GM21723 (cell line): ENCODE measurements at regions not wholly inside any gene's neighbourhood (a gene's known extent, or its start where the extent isn't known, plus 50 kb on each side); places are given as distances from the start of the nearest gene placed in this dataset.

ENCODE experiments used
- ATAC-seq: cut with Tn5 transposase; IDR thresholded peaks from one replicate; pipeline ENCODE4 v1.9.1; 2021; ENCODE audit warnings: mild to moderate bottlenecking, moderate library complexity; ENCODE audit not compliant: unreplicated experiment

DNA sequence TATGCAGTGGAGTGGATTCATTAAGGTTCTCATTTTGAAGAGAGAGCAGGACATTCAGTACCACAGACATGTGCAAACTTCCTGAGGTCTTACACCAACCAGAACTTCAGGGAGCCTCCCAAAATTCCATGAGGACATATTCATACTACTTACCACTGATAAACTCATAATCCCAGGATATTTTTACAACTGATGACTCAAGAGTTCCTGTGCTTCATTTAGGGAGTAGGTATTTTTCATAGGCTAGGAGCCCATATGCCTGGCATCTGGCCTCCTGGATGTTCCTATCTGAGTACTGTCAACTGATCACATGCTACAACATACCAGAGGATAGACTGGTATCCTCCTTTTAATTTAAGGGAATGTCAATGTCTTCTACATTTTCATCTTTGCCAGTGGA lies 578.0 kb downstream of the EFNA5 start:
- no peak for ATAC-seq

DNA sequence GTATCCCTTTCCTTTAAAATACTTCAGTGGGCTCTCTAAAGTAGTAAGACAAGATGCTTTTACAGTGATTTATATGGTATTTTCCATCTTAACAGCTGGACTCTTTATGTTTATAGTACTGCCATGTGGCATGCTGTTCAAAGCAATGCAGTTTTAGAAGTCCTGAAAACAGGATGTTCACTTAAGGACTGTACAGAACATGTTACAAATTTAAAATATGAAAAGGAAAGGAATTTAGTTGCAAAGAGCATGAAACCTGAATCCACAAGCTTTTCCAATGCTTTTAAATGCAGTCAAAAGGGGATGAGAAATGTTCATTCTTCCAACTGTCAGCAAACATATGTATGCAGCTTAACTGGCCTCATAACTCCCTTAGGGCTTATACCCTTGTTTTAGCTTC lies 580.2 kb downstream of the EFNA5 start:
- ATAC-seq = no peak

GRCh38 chr5:107088907-107089306 lies 581.8 kb downstream of the EFNA5 start:
- no peak for ATAC-seq

- no peak for ATAC-seq
Observed at GRCh38 chr5:107085572-107085971, 585.2 kb downstream of the EFNA5 start.

GRCh38 chr5:107074996-107075395 lies 595.7 kb downstream of the EFNA5 start:
- no peak for ATAC-seq

DNA sequence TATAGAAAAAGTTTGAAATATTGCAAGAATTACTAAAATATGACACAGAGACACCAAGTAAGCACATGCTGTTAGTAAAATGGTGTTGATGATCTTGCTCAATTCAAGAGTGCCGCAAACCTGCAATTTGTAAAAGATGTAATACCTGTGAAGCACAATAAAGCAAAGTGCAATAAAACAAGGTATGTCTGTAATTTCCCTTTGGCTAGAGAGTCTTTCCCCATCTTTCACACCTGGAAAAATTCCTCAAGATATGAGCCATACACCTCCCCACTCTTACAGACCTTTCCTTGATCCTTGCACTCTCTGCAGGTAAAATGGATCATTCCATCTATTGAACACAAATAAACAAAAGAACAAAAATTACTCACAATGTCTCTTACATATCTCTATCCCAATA lies 597.8 kb downstream of the EFNA5 start:
- no peak for ATAC-seq

- no peak for ATAC-seq
Observed at GRCh38 chr5:107072440-107072839, 598.3 kb downstream of the EFNA5 start.

DNA sequence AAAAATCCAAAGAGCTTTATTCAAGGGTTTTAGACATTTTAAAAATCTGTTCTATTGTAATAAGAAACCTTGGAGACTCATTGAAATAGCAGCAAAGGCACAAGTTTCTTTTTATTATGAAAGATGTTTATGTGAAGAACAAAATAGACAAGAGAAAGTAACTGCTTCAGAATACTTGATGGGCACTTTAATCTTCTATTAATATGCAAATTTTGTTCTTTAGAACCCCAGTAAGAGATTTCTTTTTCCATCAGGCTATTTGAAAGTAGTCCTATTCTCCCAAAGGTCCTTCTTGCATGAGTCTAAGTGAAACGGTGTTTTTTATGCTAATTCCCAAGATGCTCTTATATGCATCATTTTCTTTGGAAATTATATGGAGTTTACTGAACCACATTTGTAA lies 602.0 kb downstream of the EFNA5 start:
- ATAC-seq = no peak

DNA sequence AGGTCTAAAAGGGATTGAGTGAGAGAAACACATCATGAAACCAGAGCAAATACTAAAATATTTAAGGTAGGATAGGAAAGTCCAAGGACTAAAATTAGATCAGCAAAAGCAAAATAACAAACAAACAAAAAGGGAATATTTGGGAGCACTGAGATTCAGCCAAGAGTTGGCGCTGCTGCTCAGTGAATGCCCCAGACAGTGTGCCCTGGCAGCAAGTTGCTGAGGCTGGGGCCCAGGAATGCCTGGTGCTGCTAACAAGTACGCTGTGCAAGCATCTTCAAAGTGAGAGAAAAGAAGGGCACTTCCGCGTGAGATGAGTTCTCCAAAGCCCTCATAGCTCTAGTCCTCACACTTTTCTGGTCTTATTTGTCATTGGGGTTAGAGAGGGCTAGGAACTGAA lies 603.3 kb downstream of the EFNA5 start:
- no peak for ATAC-seq

GRCh38 chr5:107063511-107063910 lies 607.2 kb downstream of the EFNA5 start:
- no peak for ATAC-seq

DNA sequence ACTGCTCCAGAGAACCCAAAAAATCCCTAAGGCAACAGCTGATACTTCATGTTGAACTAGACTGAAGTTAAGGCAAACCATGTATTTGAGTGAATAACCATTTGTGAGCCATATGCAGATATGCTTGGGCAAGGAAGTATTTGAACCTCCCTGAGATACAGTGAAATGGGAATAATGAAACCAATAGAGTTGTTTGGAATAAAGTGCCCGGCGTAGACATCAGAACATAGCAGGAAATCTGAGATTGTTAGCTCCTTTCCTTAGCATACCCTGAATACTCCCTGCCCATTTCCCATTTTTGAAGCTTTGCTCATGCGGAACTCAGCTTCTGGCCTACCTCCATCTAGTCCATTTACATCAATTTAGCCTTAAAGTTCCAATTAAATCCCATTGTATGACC lies 611.9 kb downstream of the EFNA5 start:
- no peak for ATAC-seq

DNA sequence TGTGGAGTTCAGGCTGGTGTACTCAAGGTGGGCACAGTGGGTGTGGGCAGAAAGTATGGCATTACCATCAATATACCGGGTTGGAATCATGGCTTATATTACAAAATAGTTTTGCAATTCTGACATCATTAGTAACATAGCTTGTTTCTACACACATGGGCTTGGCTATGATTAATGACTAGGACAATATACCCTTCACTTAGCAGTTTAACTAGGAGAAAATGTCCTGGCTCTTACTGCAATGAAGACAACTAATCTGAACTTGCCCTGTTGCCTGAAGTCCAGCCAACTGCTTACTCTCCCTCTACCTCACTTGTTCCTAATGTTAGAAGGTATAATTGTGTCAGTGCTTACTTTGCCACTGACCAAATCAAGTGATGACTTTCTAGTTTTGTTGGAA lies 612.5 kb downstream of the EFNA5 start:
- ATAC-seq = no peak

- ATAC-seq = no peak
Observed at GRCh38 chr5:107056278-107056677, 614.5 kb downstream of the EFNA5 start.

GRCh38 chr5:107047048-107047447 lies 623.7 kb downstream of the EFNA5 start:
- no peak for ATAC-seq

GRCh38 chr5:107043665-107044064 lies 627.1 kb downstream of the EFNA5 start:
- no peak for ATAC-seq

- ATAC-seq = no peak
Observed at GRCh38 chr5:107040907-107041306, 629.8 kb downstream of the EFNA5 start.

GRCh38 chr5:107032629-107033028 lies 638.1 kb downstream of the EFNA5 start:
- no peak for ATAC-seq

- no peak for ATAC-seq
Observed at GRCh38 chr5:107028938-107029337, 641.8 kb downstream of the EFNA5 start.

DNA sequence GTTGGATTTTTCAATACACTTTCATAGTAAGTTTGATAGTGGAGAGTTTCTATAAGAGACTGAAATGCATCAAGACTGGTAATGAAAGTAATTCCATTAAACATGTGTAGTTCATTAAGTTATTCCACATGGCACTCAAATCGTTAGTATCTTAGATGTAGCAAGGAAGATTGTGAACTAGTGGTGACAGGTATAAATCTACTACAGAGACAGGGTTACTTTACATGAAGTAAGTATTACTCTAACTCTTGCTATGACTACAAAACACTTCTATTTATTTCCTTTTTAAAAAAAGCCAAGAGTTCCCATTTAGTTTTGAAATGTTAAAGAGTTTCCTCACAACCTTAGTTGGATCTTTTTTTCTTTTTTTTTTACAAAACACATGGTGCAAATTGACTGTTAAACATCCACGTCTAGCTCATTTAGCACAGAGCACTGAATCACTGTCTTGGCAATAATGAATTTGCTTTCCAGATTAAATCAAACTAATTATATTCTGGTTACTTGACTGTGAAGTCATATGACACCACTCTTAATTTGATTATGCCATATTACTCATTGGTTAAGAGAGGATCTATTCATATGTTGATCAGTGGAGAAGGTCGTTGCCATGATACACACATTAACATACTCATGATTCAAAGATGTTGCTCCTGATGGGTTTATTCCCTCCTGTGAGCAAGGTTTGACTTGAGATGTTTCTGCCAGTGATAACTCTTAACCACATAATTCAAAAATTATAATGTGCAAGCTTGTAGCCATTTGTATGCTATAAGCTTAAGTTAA lies 644.8 kb downstream of the EFNA5 start:
- ATAC-seq = no peak

DNA sequence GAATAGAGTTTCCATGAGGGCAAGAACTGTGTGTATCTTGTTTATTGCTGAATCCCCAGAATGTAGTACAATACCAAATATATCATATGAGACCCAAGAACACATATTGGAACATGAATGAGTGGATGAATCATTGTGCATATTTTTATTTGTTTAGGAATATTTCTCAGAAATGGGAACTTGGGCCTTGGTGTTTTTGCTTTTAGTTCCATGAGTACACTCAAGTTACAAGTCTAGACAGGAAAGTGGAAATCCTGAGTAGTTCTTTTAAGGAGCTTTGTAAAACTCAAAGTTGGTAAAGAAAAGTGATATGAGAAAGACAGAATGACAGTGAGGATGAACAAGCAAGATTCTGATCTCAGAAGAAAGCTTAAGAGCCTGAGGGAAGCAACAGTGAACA lies 647.0 kb downstream of the EFNA5 start:
- ATAC-seq = no peak

DNA sequence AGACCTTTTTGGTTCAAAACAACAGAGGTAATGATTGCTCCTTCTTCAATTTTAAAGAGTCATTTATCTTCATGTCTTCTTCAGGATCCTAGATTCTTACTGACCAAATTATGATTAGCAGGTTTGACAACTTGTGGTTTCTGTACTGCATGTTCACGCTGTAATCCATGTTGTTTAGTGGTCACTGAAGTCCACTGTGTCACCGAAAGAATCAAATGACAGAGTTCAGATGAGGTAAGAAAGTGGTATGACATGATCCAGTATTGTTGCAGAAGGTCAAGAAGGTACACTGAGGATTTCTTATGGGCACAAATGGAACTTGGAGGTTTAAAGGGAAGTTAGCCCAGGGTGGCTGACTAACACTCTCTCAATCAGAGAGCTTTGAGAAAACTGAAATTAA lies 649.2 kb downstream of the EFNA5 start:
- no peak for ATAC-seq

GRCh38 chr5:107020626-107021025 lies 650.1 kb downstream of the EFNA5 start:
- no peak for ATAC-seq

DNA sequence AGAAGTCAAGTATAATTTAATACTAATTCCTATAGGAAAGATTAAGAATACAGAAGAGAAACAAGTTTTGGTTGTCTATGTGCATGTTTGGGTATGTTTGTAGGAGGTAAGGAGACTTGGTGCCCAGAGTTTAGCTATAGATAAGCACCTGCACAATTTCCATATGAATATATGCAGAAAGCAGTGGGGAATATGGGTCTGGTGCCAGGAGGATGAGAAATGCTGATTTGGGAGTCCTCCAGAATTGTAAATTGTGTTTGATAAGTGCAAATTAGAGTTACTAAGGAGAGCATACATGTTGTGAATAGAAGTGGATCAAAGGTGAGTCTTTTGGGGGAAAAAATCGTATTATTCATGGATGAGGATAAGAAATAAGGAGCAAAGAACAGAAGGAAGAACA lies 653.1 kb downstream of the EFNA5 start:
- ATAC-seq = no peak
